SU-DHL-6 (cell line): ENCODE measurements at regions not wholly inside any gene's neighbourhood (a gene's known extent, or its start where the extent isn't known, plus 50 kb on each side); places are given as distances from the start of the nearest gene placed in this dataset.

ENCODE experiments used
- H2AFZ ChIP-seq: fragments of 200-600 bp; sonication (generic); 2 replicates; pipeline ENCODE4 v1.6.1; 2014; ENCODE audit warnings: low read depth, mild to moderate bottlenecking, moderate library complexity, mixed read lengths, antibody characterized with exemption, low read length; ENCODE audit not compliant: severe bottlenecking
- H3F3A ChIP-seq: fragments of 200-600 bp; shearing (Covaris generic); 2 replicates; pipeline ENCODE4 v1.6.0; 2016; ENCODE audit warnings: antibody characterized with exemption, mild to moderate bottlenecking; ENCODE audit not compliant: insufficient read depth
- H3K27ac ChIP-seq: fragments of 200-600 bp; sonication (generic); 2 replicates; pipeline ENCODE4 v1.5.1; 2016; ENCODE audit warnings: low read depth, mild to moderate bottlenecking, low read length, moderate library complexity, mixed read lengths
- H3K27me3 ChIP-seq: fragments of 200-600 bp; sonication (generic), shearing (Covaris generic); 2 replicates; pipeline ENCODE4 v1.6.0; 2014; ENCODE audit warnings: mild to moderate bottlenecking, low read length
- H3K36me3 ChIP-seq: fragments of 200-600 bp; sonication (generic); 2 replicates; pipeline ENCODE4 v1.6.1; 2014; ENCODE audit warnings: mild to moderate bottlenecking, low read length, mixed read lengths
- H3K4me2 ChIP-seq: fragments of 300-600, 200-600 bp; shearing (Covaris generic), sonication (generic); 2 replicates; pipeline ENCODE4 v1.6.0; 2014; ENCODE audit warnings: low read length, low read depth, mild to moderate bottlenecking; ENCODE audit not compliant: poor library complexity, severe bottlenecking
- H3K4me3 ChIP-seq: fragments of 200-600 bp; sonication (generic); 2 replicates; pipeline ENCODE4 v1.5.1; 2014; ENCODE audit warnings: antibody characterized with exemption, low read length, mild to moderate bottlenecking, mixed read lengths; ENCODE audit not compliant: insufficient read depth, poor library complexity, severe bottlenecking
- H3K79me2 ChIP-seq: fragments of 200-600 bp; sonication (generic); 2 replicates; pipeline ENCODE4 v1.6.1; 2014; ENCODE audit warnings: mild to moderate bottlenecking, low read length, moderate library complexity; ENCODE audit not compliant: insufficient read depth
- H3K9ac ChIP-seq: fragments of 200-600 bp; sonication (generic); 2 replicates; pipeline ENCODE4 v1.7.0; 2014; ENCODE audit warnings: mild to moderate bottlenecking, low read length
- H3K9me2 ChIP-seq: fragments of 200-600 bp; sonication (generic); replicated peaks from 2 replicates; pipeline ENCODE4 v1.6.1; 2014; ENCODE audit warnings: low read length; ENCODE audit not compliant: insufficient read depth
- H3K9me3 ChIP-seq: fragments of 200-600 bp; sonication (generic); 2 replicates; pipeline ENCODE4 v1.6.1; 2014; ENCODE audit warnings: low read length, mixed read lengths; ENCODE audit not compliant: insufficient read depth
- H4K20me1 ChIP-seq: fragments of 200-600 bp; sonication (generic); 2 replicates; pipeline ENCODE4 v1.6.1; 2014; ENCODE audit warnings: low read depth, mild to moderate bottlenecking, antibody characterized with exemption, low read length, moderate library complexity, mixed read lengths
- EZH2phosphoT487 ChIP-seq: fragments of 200-600 bp; sonication (generic), shearing (Covaris generic); conservative IDR thresholded peaks from 2 replicates; pipeline ENCODE4 v1.6.1; 2018; ENCODE audit warnings: mild to moderate bottlenecking, antibody characterized with exemption, low read length, moderate library complexity, mixed read lengths
- TF ChIP-seq, protein P1 (sequence below): fragments of 200-600 bp; sonication (generic); IDR thresholded peaks from one replicate; pipeline ENCODE4 v1.5.1; 2017; ENCODE audit warnings: antibody characterized with exemption, mild to moderate bottlenecking, low read length, moderate library complexity; ENCODE audit not compliant: insufficient read depth, poor library complexity, severe bottlenecking

DNA sequence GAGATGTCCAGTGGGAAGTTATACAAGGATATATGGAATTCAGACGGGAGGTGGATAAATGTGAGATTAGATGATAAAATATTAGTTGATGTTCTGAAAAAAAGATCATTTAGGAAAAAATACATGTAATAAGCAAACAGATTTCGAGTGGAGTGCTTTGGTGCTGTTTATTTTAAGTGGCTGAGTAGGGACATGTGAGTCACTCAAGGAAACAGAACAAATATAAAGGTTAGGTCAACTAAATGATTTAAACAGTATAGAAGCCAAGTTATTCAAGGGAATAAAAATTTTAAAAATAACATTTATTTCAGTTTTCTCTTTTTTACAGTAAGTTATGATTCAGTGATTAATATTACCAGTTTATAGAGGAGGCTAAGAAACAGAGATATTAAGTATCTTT, 1046.7 kb upstream of the B3GALT2 start:
- Histone ChIP-seq H3K9ac (no peak overlapping the region), H3K27ac (no peak overlapping the region), H2AFZ (no peak overlapping the region), H3K27me3 (no peaks in the 10 kb centered on the region), H3K4me2 (no peak overlapping the region), H3F3A (no peaks in the 10 kb centered on the region), H3K4me3 (no peak overlapping the region), H3K36me3 (peaks cover 12% of the 10 kb centered on the region; the same call in 1 of the 2 replicates), H4K20me1 (no peaks in the 10 kb centered on the region), H3K79me2 (no peaks in the 10 kb centered on the region; the same call in 1 of the 2 replicates), H3K9me3 (peaks cover 31% of the 10 kb centered on the region; the same call in 1 of the 2 replicates), H3K9me2 (no peaks in the 10 kb centered on the region)
- no peak for TF ChIP-seq EZH2phosphoT487
- TF ChIP-seq, protein P1, sequence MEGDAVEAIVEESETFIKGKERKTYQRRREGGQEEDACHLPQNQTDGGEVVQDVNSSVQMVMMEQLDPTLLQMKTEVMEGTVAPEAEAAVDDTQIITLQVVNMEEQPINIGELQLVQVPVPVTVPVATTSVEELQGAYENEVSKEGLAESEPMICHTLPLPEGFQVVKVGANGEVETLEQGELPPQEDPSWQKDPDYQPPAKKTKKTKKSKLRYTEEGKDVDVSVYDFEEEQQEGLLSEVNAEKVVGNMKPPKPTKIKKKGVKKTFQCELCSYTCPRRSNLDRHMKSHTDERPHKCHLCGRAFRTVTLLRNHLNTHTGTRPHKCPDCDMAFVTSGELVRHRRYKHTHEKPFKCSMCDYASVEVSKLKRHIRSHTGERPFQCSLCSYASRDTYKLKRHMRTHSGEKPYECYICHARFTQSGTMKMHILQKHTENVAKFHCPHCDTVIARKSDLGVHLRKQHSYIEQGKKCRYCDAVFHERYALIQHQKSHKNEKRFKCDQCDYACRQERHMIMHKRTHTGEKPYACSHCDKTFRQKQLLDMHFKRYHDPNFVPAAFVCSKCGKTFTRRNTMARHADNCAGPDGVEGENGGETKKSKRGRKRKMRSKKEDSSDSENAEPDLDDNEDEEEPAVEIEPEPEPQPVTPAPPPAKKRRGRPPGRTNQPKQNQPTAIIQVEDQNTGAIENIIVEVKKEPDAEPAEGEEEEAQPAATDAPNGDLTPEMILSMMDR = no peak

- H3K4me2 ChIP-seq = no peak overlapping the region
- no peaks in the 10 kb centered on the region for H3K9me2 ChIP-seq
- H2AFZ ChIP-seq = no peak overlapping the region
- peaks cover 26% of the 10 kb centered on the region; the same call in 1 of the 2 replicates for H3K9me3 ChIP-seq
- H3K79me2 ChIP-seq = no peaks in the 10 kb centered on the region
- H3F3A ChIP-seq = peaks cover 16% of the 10 kb centered on the region
- no peaks in the 10 kb centered on the region for H4K20me1 ChIP-seq
- H3K9ac ChIP-seq = no peak overlapping the region
- no peak overlapping the region for H3K4me3 ChIP-seq
- TF ChIP-seq, protein P1 = no peak
- no peak for TF ChIP-seq EZH2phosphoT487
- no peaks in the 10 kb centered on the region for H3K27me3 ChIP-seq
- H3K27ac ChIP-seq = no peak overlapping the region
- peaks cover 12% of the 10 kb centered on the region; the same call in 1 of the 2 replicates for H3K36me3 ChIP-seq
Measured at GRCh38 chr1:194230351-194231144, 1044.1 kb upstream of the B3GALT2 start.

GRCh38 chr1:194228427-194228826, 1042.0 kb upstream of the B3GALT2 start:
- Histone ChIP-seq H3K27me3 (no peaks in the 10 kb centered on the region), H3F3A (peaks cover 16% of the 10 kb centered on the region), H3K4me2 (peak overlapping the region; percentile 60), H3K9ac (no peak overlapping the region), H3K36me3 (peaks cover 19% of the 10 kb centered on the region), H3K9me2 (no peaks in the 10 kb centered on the region), H3K27ac (peak overlapping the region; percentile 94), H2AFZ (peak overlapping the region; percentile 49), H3K79me2 (no peaks in the 10 kb centered on the region), H4K20me1 (no peaks in the 10 kb centered on the region), H3K9me3 (peaks cover 26% of the 10 kb centered on the region; the same call in 1 of the 2 replicates), H3K4me3 (no peak overlapping the region)
- TF ChIP-seq, protein P1 = no peak
- TF ChIP-seq EZH2phosphoT487 = no peak
